Tibial nerve (tissue), 4 donors: ENCODE measurements at regions not wholly inside any gene's neighbourhood (a gene's known extent, or its start where the extent isn't known, plus 50 kb on each side); places are given as distances from the start of the nearest gene placed in this dataset.

Experiments
- DNase-seq, 2 donors: peaks; one replicate each; pipeline ENCODE4 v3.0.0-alpha.2; 2019; ENCODE audit warnings: low spot score in 2 of 2
- H3K27ac ChIP-seq, 4 donors: fragments of 200-600 bp; sonication (generic) in 3 of 4; one replicate each; pipeline ENCODE4 v1.5.1; 2017 to 2019; ENCODE audit warnings: mild to moderate bottlenecking in 1 of 4
- H3K27me3 ChIP-seq, 2 donors: fragments of 200-600 bp; sonication (generic) in 1 of 2; one replicate each; pipeline versions ENCODE4 v1.5.1 to v1.6.0; 2017 to 2019
- H3K36me3 ChIP-seq, 3 donors: fragments of 200-600 bp; sonication (generic); one replicate each; pipeline ENCODE4 v1.5.1; 2018 to 2019
- H3K4me1 ChIP-seq, 4 donors: fragments of 200-600 bp; sonication (generic) in 3 of 4; one replicate each; pipeline ENCODE4 v1.5.1; 2017 to 2019
- H3K4me3 ChIP-seq, 4 donors: fragments of 200-600 bp; sonication (generic) in 3 of 4; one replicate each; pipeline ENCODE4 v1.5.1; 2017 to 2019; ENCODE audit warnings: mild to moderate bottlenecking in 1 of 4, moderate library complexity in 1 of 4
- H3K9me3 ChIP-seq, 4 donors: fragments of 200-600 bp; sonication (generic) in 3 of 4; one replicate each; pipeline ENCODE4 v1.5.1; 2017 to 2019
- EP300 ChIP-seq, 2 donors: sonication (generic); formaldehyde crosslinking; IDR thresholded peaks; one replicate each; pipeline ENCODE4 v1.6.1; 2017; ENCODE audit warnings: antibody characterized with exemption in 2 of 2, mild to moderate bottlenecking in 1 of 2
- POLR2A ChIP-seq, 2 donors: fragments of 450-650 bp; IDR thresholded peaks; one replicate each; pipeline ENCODE4 v1.6.1; 2017; ENCODE audit warnings: antibody characterized with exemption in 2 of 2, mild to moderate bottlenecking in 2 of 2, moderate library complexity in 2 of 2
- WGBS, 2 donors: methylation state at CpG; one replicate each; pipeline ENCODE4 v1.1.5; 2018; 5-methylcytosine and 5-hydroxymethylcytosine counted together
- TF ChIP-seq, protein P1 (sequence below), 5 experiments: fragments of 200-600 bp in 3 of 5; fragments of 450-650 bp in 2 of 5; sonication (generic) in 3 of 5; IDR thresholded peaks; one replicate each; pipeline ENCODE4 v1.5.1; 2016 to 2019; ENCODE audit warnings: antibody characterized with exemption in 5 of 5, mild to moderate bottlenecking in 3 of 5, moderate library complexity in 2 of 5

DNA sequence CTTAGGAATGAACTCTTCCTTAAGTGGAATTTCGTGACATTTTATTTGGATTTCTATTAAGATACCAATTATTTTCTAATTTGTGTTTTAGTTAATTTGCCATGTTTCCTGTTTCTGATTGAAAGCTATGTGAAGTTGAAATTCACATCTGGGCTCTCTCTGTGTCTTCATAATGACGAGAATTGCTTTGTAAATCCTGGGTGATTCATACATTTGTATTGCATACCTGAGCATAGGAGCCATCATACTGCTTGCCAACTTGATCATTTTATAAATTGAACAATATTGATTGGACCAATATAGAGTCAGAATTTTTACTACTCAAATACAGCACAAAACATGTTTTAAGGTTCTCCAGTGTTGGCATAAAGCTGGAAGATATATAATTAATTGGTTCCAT, 817.9 kb downstream of the BRINP3 start:
- no peak overlapping the region for H3K27ac ChIP-seq
- WGBS, 2 donors = 78 to 88% methylated on average over 2 of the region's 2 CpGs

DNA sequence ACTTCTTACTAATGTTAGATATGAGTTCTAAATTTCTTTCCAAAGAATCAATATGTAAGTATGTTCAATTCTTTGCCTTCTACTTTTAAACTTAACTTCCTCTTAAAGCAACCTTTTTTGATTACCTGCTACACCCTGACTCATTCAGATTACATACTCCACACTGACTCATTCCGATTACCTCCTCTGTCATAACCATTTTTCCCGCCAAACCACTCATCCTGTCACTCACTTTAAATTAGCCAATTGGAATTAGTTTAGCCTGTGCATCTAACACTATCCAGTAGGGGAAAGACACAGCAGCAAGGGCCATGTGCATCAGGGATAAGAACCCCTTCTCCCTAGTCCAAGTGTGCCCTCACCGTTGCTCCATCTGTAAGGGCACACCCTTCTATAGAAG, 815.5 kb downstream of the BRINP3 start:
- 88 to 95% methylated on average over 3 of the region's 3 CpGs for WGBS, 2 donors
- TF ChIP-seq EP300 (IDR thresholded peaks at IDR 0.05) (no peak), POLR2A (IDR thresholded peaks at IDR 0.05) (no peak)
- TF ChIP-seq, protein P1, sequence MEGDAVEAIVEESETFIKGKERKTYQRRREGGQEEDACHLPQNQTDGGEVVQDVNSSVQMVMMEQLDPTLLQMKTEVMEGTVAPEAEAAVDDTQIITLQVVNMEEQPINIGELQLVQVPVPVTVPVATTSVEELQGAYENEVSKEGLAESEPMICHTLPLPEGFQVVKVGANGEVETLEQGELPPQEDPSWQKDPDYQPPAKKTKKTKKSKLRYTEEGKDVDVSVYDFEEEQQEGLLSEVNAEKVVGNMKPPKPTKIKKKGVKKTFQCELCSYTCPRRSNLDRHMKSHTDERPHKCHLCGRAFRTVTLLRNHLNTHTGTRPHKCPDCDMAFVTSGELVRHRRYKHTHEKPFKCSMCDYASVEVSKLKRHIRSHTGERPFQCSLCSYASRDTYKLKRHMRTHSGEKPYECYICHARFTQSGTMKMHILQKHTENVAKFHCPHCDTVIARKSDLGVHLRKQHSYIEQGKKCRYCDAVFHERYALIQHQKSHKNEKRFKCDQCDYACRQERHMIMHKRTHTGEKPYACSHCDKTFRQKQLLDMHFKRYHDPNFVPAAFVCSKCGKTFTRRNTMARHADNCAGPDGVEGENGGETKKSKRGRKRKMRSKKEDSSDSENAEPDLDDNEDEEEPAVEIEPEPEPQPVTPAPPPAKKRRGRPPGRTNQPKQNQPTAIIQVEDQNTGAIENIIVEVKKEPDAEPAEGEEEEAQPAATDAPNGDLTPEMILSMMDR (IDR thresholded peaks at IDR 0.05) = no peak

More for the DNA sequence above, 817.9 kb downstream of the BRINP3 start:
- Histone ChIP-seq H3K9me3 (no peaks in the 10 kb centered on the region), H3K4me1 (peaks cover 0 to 3% (median 0%) of the 10 kb centered on the region in 4 donors), H3K36me3 (no peaks in the 10 kb centered on the region), H3K4me3 (no peak overlapping the region), H3K27me3 (no peaks in the 10 kb centered on the region)
- DNase-seq = no peak
- TF ChIP-seq POLR2A (IDR thresholded peaks at IDR 0.05) (no peak), EP300 (IDR thresholded peaks at IDR 0.05) (no peak)
- TF ChIP-seq, protein P1 (IDR thresholded peaks at IDR 0.05) = no peak

DNA sequence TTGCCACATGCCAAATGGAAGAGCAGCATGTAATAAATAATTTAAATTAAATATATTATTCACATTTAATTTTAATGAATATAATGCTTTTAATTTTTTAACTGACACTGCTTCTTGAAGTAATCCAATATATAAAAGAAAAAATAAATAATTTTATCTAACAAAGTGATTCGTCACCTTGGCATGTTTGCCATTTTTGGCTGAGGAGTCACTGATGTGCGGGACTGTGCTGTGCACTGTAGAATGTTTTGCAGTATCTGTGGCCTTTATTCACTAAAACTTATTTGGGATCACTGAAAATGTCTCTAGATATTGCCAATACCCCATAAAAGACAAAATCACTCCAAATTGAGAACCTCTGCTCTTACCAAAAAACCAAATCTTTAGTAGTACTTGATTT, 807.8 kb downstream of the BRINP3 start:
- Histone ChIP-seq H3K27me3 (no peaks in the 10 kb centered on the region), H3K27ac (no peak overlapping the region), H3K36me3 (no peaks in the 10 kb centered on the region), H3K9me3 (no peaks in the 10 kb centered on the region), H3K4me3 (no peak overlapping the region), H3K4me1 (no peaks in the 10 kb centered on the region)
- DNase-seq = no peak
- TF ChIP-seq POLR2A (IDR thresholded peaks at IDR 0.05) = no peak
- TF ChIP-seq, protein P1 (IDR thresholded peaks at IDR 0.05) = no peak
- TF ChIP-seq EP300 (IDR thresholded peaks at IDR 0.05) = no peak
- 93% methylated on average over 2 of the region's 2 CpGs for WGBS, 2 donors

More for the DNA sequence above, 815.5 kb downstream of the BRINP3 start:
- no peak overlapping the region for H3K27ac ChIP-seq
- H3K9me3 ChIP-seq = no peaks in the 10 kb centered on the region
- DNase-seq = no peak
- H3K36me3 ChIP-seq = no peaks in the 10 kb centered on the region
- no peaks in the 10 kb centered on the region for H3K27me3 ChIP-seq
- no peaks in the 10 kb centered on the region for H3K4me1 ChIP-seq
- H3K4me3 ChIP-seq = no peak overlapping the region

DNA sequence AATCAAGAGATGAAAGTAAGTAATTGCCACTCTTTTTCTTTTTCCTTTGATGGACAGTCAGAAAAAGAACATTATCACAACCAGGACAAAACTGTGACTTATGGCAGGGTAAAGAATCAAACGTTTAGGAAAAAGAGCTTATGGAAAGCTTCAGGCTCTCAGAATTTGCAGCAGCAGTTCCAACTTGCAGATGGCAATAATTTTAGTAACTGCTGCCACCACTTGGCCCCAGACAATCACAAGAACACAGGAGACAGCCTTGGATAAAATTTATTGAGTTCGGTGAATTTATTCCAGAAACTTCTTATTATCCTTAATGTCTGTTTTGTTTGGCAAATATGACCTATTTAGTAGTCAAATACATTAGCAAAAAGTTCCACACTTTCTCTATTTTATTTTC, 804.4 kb downstream of the BRINP3 start:
- 25 to 30% methylated on average over 2 of the region's 2 CpGs for WGBS, 2 donors
- Histone ChIP-seq H3K36me3 (no peaks in the 10 kb centered on the region), H3K27ac (no peak overlapping the region), H3K4me1 (no peaks in the 10 kb centered on the region), H3K4me3 (no peak overlapping the region), H3K9me3 (no peaks in the 10 kb centered on the region), H3K27me3 (no peaks in the 10 kb centered on the region)
- DNase-seq = no peak
- TF ChIP-seq EP300 (IDR thresholded peaks at IDR 0.05) (no peak), POLR2A (IDR thresholded peaks at IDR 0.05) (no peak)
- TF ChIP-seq, protein P1 (IDR thresholded peaks at IDR 0.05) = no peak

DNA sequence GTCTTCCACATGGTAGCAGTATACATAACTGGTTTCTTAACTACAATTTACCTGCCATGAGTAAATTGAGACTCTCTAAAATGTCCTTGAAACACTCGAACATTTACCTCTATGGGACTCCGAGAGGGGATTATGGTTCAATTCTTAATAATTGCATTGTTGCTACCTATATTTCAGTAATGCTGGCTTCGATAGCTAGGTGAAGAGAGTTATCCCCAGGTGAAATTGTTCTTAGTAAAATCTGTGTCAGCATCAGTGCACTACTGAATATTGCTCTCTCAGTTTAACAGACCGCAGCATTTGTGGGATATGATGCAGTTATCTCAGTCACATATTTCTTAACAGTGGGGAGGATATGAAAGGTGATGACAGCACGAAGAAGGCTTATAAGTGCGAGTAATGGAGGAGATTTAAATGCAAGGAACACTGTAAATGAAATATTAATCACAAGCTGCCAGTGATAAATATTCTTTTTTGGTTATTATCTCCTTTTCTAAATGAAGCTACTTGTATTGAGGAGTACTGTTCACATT, 801.9 kb downstream of the BRINP3 start:
- TF ChIP-seq POLR2A (IDR thresholded peaks at IDR 0.05) (no peak), EP300 (IDR thresholded peaks at IDR 0.05) (no peak)
- TF ChIP-seq, protein P1 (IDR thresholded peaks at IDR 0.05) = no peak
- Histone ChIP-seq H3K4me3 (no peak overlapping the region), H3K9me3 (no peaks in the 10 kb centered on the region), H3K27ac (no peak overlapping the region), H3K4me1 (no peaks in the 10 kb centered on the region), H3K27me3 (no peaks in the 10 kb centered on the region), H3K36me3 (no peaks in the 10 kb centered on the region)
- DNase-seq = no peak
- WGBS, 2 donors = 87 to 91% methylated on average over 6 of the region's 6 CpGs
